HuH-7.5 (cell line): ENCODE measurements at regions not wholly inside any gene's neighbourhood (a gene's known extent, or its start where the extent isn't known, plus 50 kb on each side); places are given as distances from the start of the nearest gene placed in this dataset.

Experiments used
- DNase-seq: peaks from one replicate; pipeline ENCODE4 v3.0.0; 2011; ENCODE audit warnings: low spot score

GRCh38 chr21:35426469-35426868 is 377.4 kb upstream of the RUNX1 start:
- no peak for DNase-seq

GRCh38 chr21:35424122-35424521 is 375.0 kb upstream of the RUNX1 start:
- no peak for DNase-seq

- no peak for DNase-seq
Measured at GRCh38 chr21:35423709-35424108, 374.6 kb upstream of the RUNX1 start.

GRCh38 chr21:35422011-35422410 is 372.9 kb upstream of the RUNX1 start:
- DNase-seq, result no peak

- no peak for DNase-seq
Measured at GRCh38 chr21:35421221-35421620, 372.1 kb upstream of the RUNX1 start.

- no peak for DNase-seq
Measured at GRCh38 chr21:35420656-35421055, 371.6 kb upstream of the RUNX1 start.

- DNase-seq, result no peak
Measured at GRCh38 chr21:35417762-35418161, 368.7 kb upstream of the RUNX1 start.

- DNase-seq, result no peak
Measured at GRCh38 chr21:35416866-35417489, 367.9 kb upstream of the RUNX1 start.

GRCh38 chr21:35414507-35415139 is 365.5 kb upstream of the RUNX1 start:
- DNase-seq, result no peak

GRCh38 chr21:35414056-35414455 is 365.0 kb upstream of the RUNX1 start:
- DNase-seq, result no peak

GRCh38 chr21:35412231-35412630 is 363.1 kb upstream of the RUNX1 start:
- DNase-seq, result no peak

- DNase-seq, result no peak
Measured at GRCh38 chr21:35411434-35411833, 362.3 kb upstream of the RUNX1 start.

- no peak for DNase-seq
Measured at GRCh38 chr21:35410656-35411055, 361.6 kb upstream of the RUNX1 start.

GRCh38 chr21:35410123-35410522 is 361.0 kb upstream of the RUNX1 start:
- no peak for DNase-seq

- no peak for DNase-seq
Measured at GRCh38 chr21:35408401-35408800, 359.3 kb upstream of the RUNX1 start.

- no peak for DNase-seq
Measured at GRCh38 chr21:35406635-35407034, 357.5 kb upstream of the RUNX1 start.

- DNase-seq, result no peak
Measured at GRCh38 chr21:35405981-35406380, 356.9 kb upstream of the RUNX1 start.

- DNase-seq, result no peak
Measured at GRCh38 chr21:35404247-35404646, 355.1 kb upstream of the RUNX1 start.

- DNase-seq, result no peak
Measured at GRCh38 chr21:35402061-35402460, 353.0 kb upstream of the RUNX1 start.

GRCh38 chr21:35401476-35401875 is 352.4 kb upstream of the RUNX1 start:
- DNase-seq, result no peak

GRCh38 chr21:35400233-35400939 is 351.3 kb upstream of the RUNX1 start:
- peak; percentile 30 for DNase-seq

GRCh38 chr21:35399706-35400105 is 350.6 kb upstream of the RUNX1 start:
- DNase-seq, result no peak

GRCh38 chr21:35399002-35399530 is 350.0 kb upstream of the RUNX1 start:
- no peak for DNase-seq
